LNCaP clone FGC (cell line): ENCODE measurements at regions not wholly inside any gene's neighbourhood (a gene's known extent, or its start where the extent isn't known, plus 50 kb on each side); places are given as distances from the start of the nearest gene placed in this dataset.
"Not testable (repeated sequence)": the region's sequence is repeated elsewhere in the genome, so short reads cannot be mapped to it uniquely, and the experiment has no call there.

Source experiments
- DNase-seq: peaks from one replicate; pipeline ENCODE4 v3.0.0-alpha.2; 2011; ENCODE audit warnings: low read depth
- H3K4me3 ChIP-seq: 2 replicates; pipeline ENCODE4 v1.5.1; 2011; ENCODE audit warnings: mild to moderate bottlenecking, low read depth, low read length, control low read depth
- TF ChIP-seq, protein P1 (sequence below): IDR thresholded peaks from 2 replicates; pipeline ENCODE4 v1.5.1; 2012; ENCODE audit warnings: mild to moderate bottlenecking; ENCODE audit not compliant: control insufficient read depth, insufficient read depth; ENCODE audit errors: extremely low read depth

DNA sequence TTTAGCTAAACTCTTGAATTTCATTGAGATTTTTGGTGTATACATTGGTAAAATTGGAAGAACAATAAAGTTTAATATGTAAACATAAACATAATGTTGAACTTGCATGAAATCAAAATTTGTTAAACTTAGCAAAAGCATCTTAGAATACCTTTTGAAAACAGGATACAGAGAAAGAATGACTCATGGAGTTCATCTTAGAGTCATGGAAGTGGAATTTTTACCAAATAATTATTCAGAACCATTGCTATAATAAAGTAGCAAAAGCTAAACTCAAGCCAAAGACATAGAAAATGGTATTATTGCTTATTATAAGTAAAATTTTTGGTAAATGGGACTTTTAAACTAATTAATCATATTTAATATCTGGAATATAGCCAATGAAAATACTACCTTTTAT, 841.6 kb upstream of the SLC39A10 start:
- no peak overlapping the region for H3K4me3 ChIP-seq
- TF ChIP-seq, protein P1, sequence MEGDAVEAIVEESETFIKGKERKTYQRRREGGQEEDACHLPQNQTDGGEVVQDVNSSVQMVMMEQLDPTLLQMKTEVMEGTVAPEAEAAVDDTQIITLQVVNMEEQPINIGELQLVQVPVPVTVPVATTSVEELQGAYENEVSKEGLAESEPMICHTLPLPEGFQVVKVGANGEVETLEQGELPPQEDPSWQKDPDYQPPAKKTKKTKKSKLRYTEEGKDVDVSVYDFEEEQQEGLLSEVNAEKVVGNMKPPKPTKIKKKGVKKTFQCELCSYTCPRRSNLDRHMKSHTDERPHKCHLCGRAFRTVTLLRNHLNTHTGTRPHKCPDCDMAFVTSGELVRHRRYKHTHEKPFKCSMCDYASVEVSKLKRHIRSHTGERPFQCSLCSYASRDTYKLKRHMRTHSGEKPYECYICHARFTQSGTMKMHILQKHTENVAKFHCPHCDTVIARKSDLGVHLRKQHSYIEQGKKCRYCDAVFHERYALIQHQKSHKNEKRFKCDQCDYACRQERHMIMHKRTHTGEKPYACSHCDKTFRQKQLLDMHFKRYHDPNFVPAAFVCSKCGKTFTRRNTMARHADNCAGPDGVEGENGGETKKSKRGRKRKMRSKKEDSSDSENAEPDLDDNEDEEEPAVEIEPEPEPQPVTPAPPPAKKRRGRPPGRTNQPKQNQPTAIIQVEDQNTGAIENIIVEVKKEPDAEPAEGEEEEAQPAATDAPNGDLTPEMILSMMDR, result no peak
- DNase-seq, result no peak

DNA sequence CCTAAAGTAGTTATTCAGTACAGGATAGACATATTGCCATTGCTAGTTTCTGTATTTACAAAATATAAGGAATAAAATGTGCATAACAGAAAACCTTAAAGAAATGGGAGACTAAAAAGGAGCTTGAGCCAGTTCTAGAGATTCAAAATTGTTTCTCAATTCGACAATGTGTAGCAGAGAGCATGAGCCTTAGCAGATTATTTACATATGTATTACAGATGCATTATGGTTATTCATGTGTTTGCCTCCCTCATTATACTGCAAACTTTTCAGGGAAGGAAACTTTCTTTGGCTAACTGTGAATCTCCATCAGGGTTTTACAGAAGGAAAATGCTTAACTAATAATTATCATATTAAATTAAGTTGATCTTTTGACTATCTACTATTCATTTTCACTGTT, 854.4 kb upstream of the SLC39A10 start:
- no peak for DNase-seq
- TF ChIP-seq, protein P1, result no peak
- H3K4me3 ChIP-seq, result no peak overlapping the region

DNA sequence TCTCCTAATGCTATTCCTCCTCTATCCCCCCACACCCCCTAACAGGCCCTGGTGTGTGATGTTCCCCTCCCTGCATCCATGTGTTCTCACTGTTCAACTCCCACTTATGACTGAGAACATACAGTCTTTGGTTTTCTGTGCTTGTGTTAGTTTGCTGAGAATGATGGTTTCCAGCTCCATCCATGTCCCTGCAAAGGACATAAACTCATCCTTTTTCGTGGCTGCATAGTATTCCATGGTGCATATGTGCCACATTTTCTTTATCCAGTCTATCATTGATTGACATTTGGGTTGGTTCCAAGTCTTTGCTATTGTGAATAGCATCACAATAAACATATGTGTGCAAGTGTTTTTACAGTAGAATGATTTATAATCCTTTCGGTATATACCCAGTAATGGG, 870.0 kb upstream of the SLC39A10 start:
- not testable (repeated sequence) for H3K4me3 ChIP-seq, DNase-seq

DNA sequence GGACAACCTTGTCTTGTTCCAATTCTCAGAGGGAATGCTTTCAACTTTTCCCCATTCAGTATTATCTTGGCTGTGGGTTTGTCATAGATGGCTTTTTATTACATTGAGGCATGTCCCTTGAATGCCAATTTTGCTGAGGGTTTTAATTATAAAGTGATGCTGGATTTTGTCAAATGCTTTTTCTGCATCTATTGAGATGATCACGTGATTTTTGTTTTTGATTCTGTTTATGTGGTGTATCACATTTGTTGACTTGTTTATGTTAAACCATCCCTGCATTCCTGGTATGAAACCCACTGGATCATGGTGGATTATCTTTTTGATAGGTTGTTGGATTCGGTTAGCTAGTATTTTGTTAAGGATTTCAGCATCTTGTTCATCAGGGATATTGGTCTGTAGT, 885.6 kb upstream of the SLC39A10 start:
- H3K4me3 ChIP-seq, DNase-seq: not testable (repeated sequence)

DNA sequence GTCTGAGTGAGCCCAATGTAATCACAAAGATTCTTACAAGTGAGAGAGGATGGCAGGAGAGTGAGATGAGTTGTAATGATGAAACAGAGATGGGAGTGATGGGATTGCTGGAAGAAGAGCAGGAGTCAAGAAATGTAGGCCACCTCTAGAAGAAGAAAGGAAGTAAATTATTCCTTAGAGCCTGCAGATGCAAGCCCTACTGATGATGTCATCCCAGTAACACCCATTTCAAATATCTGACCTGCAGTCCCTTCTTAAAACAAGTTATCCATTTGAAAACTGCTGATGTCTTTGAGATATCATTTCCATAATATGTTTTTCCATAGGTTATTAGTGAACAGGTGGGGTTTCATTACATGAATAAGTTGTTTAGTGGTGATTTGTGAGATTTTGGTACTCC, 888.0 kb upstream of the SLC39A10 start:
- no peak for DNase-seq
- no peak overlapping the region for H3K4me3 ChIP-seq
- TF ChIP-seq, protein P1, result no peak

DNA sequence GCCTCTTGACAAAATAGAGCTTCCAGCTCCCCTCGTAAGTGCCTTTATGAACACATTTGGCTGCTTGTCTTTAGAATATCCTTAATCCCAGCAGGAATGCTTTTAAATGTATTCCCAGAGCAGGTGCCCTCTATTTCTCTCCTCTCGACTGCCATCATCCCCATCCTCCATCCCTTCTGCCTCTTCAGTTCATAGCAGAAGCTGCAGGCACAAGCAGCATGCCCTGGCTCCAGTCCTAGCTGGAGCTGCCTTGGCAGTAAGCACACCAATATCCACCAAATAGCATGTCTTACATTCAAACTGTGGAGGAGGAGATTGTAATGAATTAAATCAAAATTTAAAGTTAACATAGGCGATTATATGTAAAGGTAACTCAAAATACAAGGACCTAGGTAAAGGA, 891.3 kb upstream of the SLC39A10 start:
- no peak overlapping the region for H3K4me3 ChIP-seq
- no peak for DNase-seq
- TF ChIP-seq, protein P1, result no peak

DNA sequence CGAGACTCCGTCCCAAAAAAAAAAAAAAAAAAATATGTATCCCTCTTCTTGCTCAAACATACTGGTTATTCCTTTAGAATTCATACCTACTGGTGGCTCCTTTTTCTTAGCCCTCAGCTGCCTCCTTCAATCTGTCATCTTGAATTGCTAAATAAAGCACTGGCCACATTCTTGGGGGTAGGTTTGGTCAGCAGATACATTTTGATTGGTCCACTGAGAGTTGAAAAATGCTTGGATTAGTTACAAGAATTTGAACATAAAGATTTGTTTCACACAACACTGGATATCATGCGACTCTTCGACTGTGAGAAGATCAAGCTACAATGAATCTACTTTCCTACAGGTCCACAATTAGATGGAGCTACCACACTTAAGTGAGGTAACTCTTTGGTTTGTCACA, 906.1 kb upstream of the SLC39A10 start:
- TF ChIP-seq, protein P1, result no peak
- H3K4me3 ChIP-seq, result no peak overlapping the region
- DNase-seq, result no peak

DNA sequence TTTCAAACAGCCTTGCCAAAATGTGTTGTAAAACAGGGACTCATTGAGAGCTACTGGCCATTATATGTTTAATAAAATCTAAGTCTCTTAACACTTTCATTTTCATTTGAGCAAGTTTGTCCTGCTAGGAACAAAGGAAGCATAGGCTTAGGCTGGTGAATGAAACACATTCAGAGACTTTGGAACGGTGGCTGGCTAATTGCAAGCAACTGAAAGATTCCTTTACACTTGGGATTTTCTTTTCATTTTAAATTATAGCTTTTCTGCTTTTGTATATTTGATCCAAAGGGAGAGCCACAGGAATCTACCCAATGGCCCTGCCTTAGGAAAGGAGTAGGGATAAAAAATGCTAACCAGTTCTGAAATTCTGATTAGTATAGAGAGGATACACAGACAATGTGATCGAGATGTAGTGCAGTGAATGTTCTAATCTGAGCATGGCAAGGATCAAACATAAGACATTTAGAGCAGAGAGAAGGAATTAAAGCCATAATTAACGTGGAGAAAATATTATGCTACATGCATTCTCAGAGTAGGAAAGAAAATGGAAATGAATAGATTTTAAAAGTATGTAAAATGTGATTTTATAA, 911.4 kb upstream of the SLC39A10 start:
- DNase-seq, result no peak
- TF ChIP-seq, protein P1, result no peak
- no peak overlapping the region for H3K4me3 ChIP-seq
